ENCODE measurements at regions not wholly inside any gene's neighbourhood (a gene's known extent, or its start where the extent isn't known, plus 50 kb on each side); places are given as distances from the start of the nearest gene placed in this dataset.

DNA sequence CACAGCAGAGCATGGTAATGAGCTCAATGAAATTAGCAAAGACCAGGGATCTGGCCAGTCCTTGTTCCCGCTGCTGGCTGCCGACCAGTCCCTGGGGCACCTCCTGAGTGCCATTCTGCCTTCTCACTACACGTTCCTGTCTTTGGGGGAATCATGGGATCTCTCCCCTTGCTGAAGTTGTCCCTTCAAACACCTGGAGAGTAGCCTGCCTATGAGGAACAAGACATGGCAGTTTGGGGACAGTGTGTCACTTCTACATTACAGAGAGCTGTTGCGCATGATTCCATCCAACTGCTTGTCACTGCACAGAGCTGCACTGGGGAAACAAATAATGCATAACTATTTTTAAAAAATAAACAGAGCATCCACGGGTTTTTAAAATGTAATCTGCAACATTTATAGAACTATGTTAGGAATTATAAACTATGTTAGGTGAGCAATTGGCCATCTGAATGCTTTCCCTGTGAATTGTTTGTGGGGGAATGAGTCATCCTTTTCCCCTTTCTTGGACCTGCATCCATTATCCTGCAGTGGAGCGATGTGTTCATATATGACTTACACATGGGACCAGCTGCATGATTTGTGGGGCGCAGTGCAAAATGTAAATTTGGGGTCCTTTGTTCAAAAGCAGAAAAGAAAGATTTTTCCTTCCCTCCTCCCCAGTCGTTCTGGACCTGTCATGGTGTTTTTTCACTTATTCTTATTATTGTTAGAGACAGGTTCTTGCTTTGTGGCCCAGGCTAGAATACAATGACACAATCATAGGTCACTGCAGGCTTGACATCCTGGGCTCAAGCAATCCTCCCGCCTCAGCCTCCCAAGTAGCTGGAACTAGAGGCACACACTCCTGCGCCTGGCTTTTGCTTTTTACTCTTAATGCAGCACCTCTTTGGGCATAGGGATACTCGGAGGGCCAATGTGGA lies 115.0 kb upstream of the TBL1X start:
- no peak overlapping the region for H3K9ac ChIP-seq (ENCODE audit: control insufficient read depth, extremely low read depth, insufficient read depth, low read length)
- dilution Hi-C loops (cut with MboI; ENCODE audit: extremely low pct_ligation_motif_present, low sequenced_read_pairs), result no loop called here

GRCh38 chrX:9351126-9351525 lies 113.7 kb upstream of the TBL1X start:
- Histone ChIP-seq H3K9me3 (ENCODE audit: control insufficient read depth, low read depth, low read length) (no peaks in the 10 kb centered on the region), H3K4me1 (ENCODE audit: control insufficient read depth, extremely low read depth, insufficient read depth, low read length) (peaks cover 4% of the 10 kb centered on the region), H3K27ac (ENCODE audit: control insufficient read depth, insufficient read depth, low read length) (no peak overlapping the region), H3K36me3 (ENCODE audit: control insufficient read depth in 2 of 2, extremely low read depth in 1 of 2, insufficient read depth in 2 of 2, low read length in 2 of 2) (no peaks in the 10 kb centered on the region), H3K4me3 (ENCODE audit: control insufficient read depth in 2 of 3, extremely low read depth in 1 of 3, insufficient read depth in 2 of 3, low read depth in 1 of 3, low read length in 3 of 3) (no peak overlapping the region), H2AFZ (ENCODE audit: control insufficient read depth, low read length) (no peak overlapping the region), H3K4me2 (ENCODE audit: control insufficient read depth, extremely low read depth, insufficient read depth, low read depth, low read length) (no peak overlapping the region), H3K27me3 (ENCODE audit: control insufficient read depth, extremely low read depth, insufficient read depth, low read length) (peaks cover 30% of the 10 kb centered on the region), H3K9me1 (ENCODE audit: control insufficient read depth, extremely low read depth, insufficient read depth, low read length) (no peaks in the 10 kb centered on the region), H3K9ac (ENCODE audit: control insufficient read depth, extremely low read depth, insufficient read depth, low read length) (no peak overlapping the region), H4K20me1 (ENCODE audit: control insufficient read depth, extremely low read depth, insufficient read depth, low read length) (no peaks in the 10 kb centered on the region), H3K79me2 (ENCODE audit: control insufficient read depth, insufficient read depth, low read length) (no peaks in the 10 kb centered on the region)
- FAIRE-seq, result no peak
- dilution Hi-C loops (cut with MboI; ENCODE audit: extremely low pct_ligation_motif_present, low sequenced_read_pairs), result no loop called here
- DNase-seq (ENCODE audit: low read depth, low spot score), result no peak
- TF ChIP-seq EZH2 (IDR thresholded peaks at IDR 0.05; ENCODE audit: low read length), result no peak
- TF ChIP-seq, protein P1, sequence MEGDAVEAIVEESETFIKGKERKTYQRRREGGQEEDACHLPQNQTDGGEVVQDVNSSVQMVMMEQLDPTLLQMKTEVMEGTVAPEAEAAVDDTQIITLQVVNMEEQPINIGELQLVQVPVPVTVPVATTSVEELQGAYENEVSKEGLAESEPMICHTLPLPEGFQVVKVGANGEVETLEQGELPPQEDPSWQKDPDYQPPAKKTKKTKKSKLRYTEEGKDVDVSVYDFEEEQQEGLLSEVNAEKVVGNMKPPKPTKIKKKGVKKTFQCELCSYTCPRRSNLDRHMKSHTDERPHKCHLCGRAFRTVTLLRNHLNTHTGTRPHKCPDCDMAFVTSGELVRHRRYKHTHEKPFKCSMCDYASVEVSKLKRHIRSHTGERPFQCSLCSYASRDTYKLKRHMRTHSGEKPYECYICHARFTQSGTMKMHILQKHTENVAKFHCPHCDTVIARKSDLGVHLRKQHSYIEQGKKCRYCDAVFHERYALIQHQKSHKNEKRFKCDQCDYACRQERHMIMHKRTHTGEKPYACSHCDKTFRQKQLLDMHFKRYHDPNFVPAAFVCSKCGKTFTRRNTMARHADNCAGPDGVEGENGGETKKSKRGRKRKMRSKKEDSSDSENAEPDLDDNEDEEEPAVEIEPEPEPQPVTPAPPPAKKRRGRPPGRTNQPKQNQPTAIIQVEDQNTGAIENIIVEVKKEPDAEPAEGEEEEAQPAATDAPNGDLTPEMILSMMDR (optimal IDR thresholded peaks at IDR 0.05 in 1 of 3, IDR thresholded peaks at IDR 0.05 in 1 of 3, conservative IDR thresholded peaks at IDR 0.05 in 1 of 3; ENCODE audit: extremely low read depth in 1 of 3, insufficient read depth in 2 of 3, low read length in 3 of 3), result no peak

More for the DNA sequence above, 115.0 kb upstream of the TBL1X start:
- Histone ChIP-seq H3K9me1 (ENCODE audit: control insufficient read depth, extremely low read depth, insufficient read depth, low read length) (no peaks in the 10 kb centered on the region), H3K27ac (ENCODE audit: control insufficient read depth, insufficient read depth, low read length) (no peak overlapping the region), H3K4me3 (ENCODE audit: control insufficient read depth in 2 of 3, extremely low read depth in 1 of 3, insufficient read depth in 2 of 3, low read depth in 1 of 3, low read length in 3 of 3) (no peak overlapping the region), H3K79me2 (ENCODE audit: control insufficient read depth, insufficient read depth, low read length) (no peaks in the 10 kb centered on the region), H3K4me2 (ENCODE audit: control insufficient read depth, extremely low read depth, insufficient read depth, low read depth, low read length) (no peak overlapping the region), H2AFZ (ENCODE audit: control insufficient read depth, low read length) (no peak overlapping the region), H3K27me3 (ENCODE audit: control insufficient read depth, extremely low read depth, insufficient read depth, low read length) (peaks cover 26% of the 10 kb centered on the region), H3K9me3 (ENCODE audit: control insufficient read depth, low read depth, low read length) (no peaks in the 10 kb centered on the region), H4K20me1 (ENCODE audit: control insufficient read depth, extremely low read depth, insufficient read depth, low read length) (no peaks in the 10 kb centered on the region), H3K36me3 (ENCODE audit: control insufficient read depth in 2 of 2, extremely low read depth in 1 of 2, insufficient read depth in 2 of 2, low read length in 2 of 2) (no peaks in the 10 kb centered on the region), H3K4me1 (ENCODE audit: control insufficient read depth, extremely low read depth, insufficient read depth, low read length) (peaks cover 4% of the 10 kb centered on the region)
- no peak for TF ChIP-seq EZH2 (IDR thresholded peaks at IDR 0.05; ENCODE audit: low read length)
- TF ChIP-seq, protein P1 (optimal IDR thresholded peaks at IDR 0.05 in 1 of 3, IDR thresholded peaks at IDR 0.05 in 1 of 3, conservative IDR thresholded peaks at IDR 0.05 in 1 of 3; ENCODE audit: extremely low read depth in 1 of 3, insufficient read depth in 2 of 3, low read length in 3 of 3), result no peak
- DNase-seq (ENCODE audit: low read depth, low spot score) (no peak), FAIRE-seq (no peak)

Measured in keratinocyte (primary cell).